HepG2 (cell line): ENCODE measurements at regions not wholly inside any gene's neighbourhood (a gene's known extent, or its start where the extent isn't known, plus 50 kb on each side); places are given as distances from the start of the nearest gene placed in this dataset.

Source experiments
- ATF7-NPFF ChIP-seq: sonication (generic); formaldehyde crosslinking; IDR thresholded peaks from 2 replicates; pipeline ENCODE4 v1.8.1; 2023; ENCODE audit warnings: mild to moderate bottlenecking, low read depth, missing genetic modification reagents, moderate library complexity
- CBX1 ChIP-seq: IDR thresholded peaks from one replicate; pipeline ENCODE4 v1.6.1; 2016; ENCODE audit warnings: antibody characterized with exemption, low read depth
- ELF3 ChIP-seq: IDR thresholded peaks from 2 replicates; pipeline ENCODE4 v1.6.1; 2016; ENCODE audit warnings: missing genetic modification reagents, missing compliant biosample characterization
- ERF ChIP-seq: IDR thresholded peaks from 2 replicates; pipeline ENCODE4 v1.6.1; 2018; ENCODE audit warnings: missing biosample characterization, missing genetic modification reagents
- FOXK2 ChIP-seq: fragments of 450-650 bp; IDR thresholded peaks from 2 replicates; pipeline ENCODE4 v1.6.1; 2016
- HDAC1 ChIP-seq: sonication (generic); formaldehyde crosslinking; IDR thresholded peaks from 2 replicates; pipeline ENCODE4 v1.5.1; 2020; ENCODE audit warnings: mild to moderate bottlenecking, missing genetic modification reagents
- HHEX ChIP-seq: IDR thresholded peaks from 2 replicates; pipeline ENCODE4 v1.6.1; 2016; ENCODE audit warnings: control low read depth
- KLF12 ChIP-seq: sonication (generic); formaldehyde crosslinking; IDR thresholded peaks from 2 replicates; pipeline ENCODE4 v1.4.0; 2020; ENCODE audit warnings: missing genetic modification reagents, borderline replicate concordance
- MTA3 ChIP-seq: sonication (generic); formaldehyde crosslinking; IDR thresholded peaks from 2 replicates; pipeline ENCODE4 v1.4.0; 2020; ENCODE audit warnings: missing genetic modification reagents
- MXI1 ChIP-seq: IDR thresholded peaks from 3 replicates; pipeline ENCODE4 v1.6.1; 2012; ENCODE audit warnings: low read depth, low read length, inconsistent platforms, borderline replicate concordance
- MZF1 ChIP-seq: sonication (generic); formaldehyde crosslinking; IDR thresholded peaks from 2 replicates; pipeline ENCODE4 v1.8.1; 2023; ENCODE audit warnings: mild to moderate bottlenecking, missing genetic modification reagents, borderline replicate concordance
- SKI ChIP-seq: fragments of 450-650 bp; IDR thresholded peaks from one replicate; pipeline ENCODE4 v1.6.1; 2018; ENCODE audit warnings: mild to moderate bottlenecking; ENCODE audit not compliant: partially characterized antibody
- ZNF160 ChIP-seq: sonication (generic); formaldehyde crosslinking; IDR thresholded peaks from 2 replicates; pipeline ENCODE4 v1.8.0; 2022; ENCODE audit warnings: mild to moderate bottlenecking, inconsistent platforms, missing genetic modification reagents
- ZNF543 ChIP-seq: sonication (generic); formaldehyde crosslinking; IDR thresholded peaks from 2 replicates; pipeline ENCODE4 v1.4.0; 2020; ENCODE audit warnings: mild to moderate bottlenecking, missing genetic modification reagents
- ZNF772 ChIP-seq: sonication (generic); formaldehyde crosslinking; IDR thresholded peaks from 2 replicates; pipeline ENCODE4 v1.5.0; 2020; ENCODE audit warnings: mild to moderate bottlenecking, missing genetic modification reagents
- TF ChIP-seq, protein P1 (sequence below): sonication (generic); formaldehyde crosslinking; IDR thresholded peaks from 2 replicates; pipeline ENCODE4 v1.4.0; 2020; ENCODE audit warnings: missing genetic modification reagents
- TF ChIP-seq, protein P2 (sequence below), 2 experiments: IDR thresholded peaks; 2 replicates each; pipeline ENCODE4 v1.6.1; 2011 to 2012; ENCODE audit warnings: low read length in 2 of 2, borderline replicate concordance in 1 of 2, low read depth in 1 of 2, mild to moderate bottlenecking in 1 of 2, moderate library complexity in 1 of 2
- TF ChIP-seq, protein P3 (sequence below): sonication (generic); formaldehyde crosslinking; IDR thresholded peaks from 2 replicates; pipeline ENCODE4 v1.5.0; 2020; ENCODE audit warnings: mild to moderate bottlenecking, missing genetic modification reagents
- TF ChIP-seq, protein P4 (sequence below): sonication (generic); formaldehyde crosslinking; IDR thresholded peaks from 2 replicates; pipeline ENCODE4 v1.8.1; 2023; ENCODE audit warnings: mild to moderate bottlenecking, missing genetic modification reagents
- TF ChIP-seq, protein P5 (sequence below): fragments of 450-650 bp; IDR thresholded peaks from 2 replicates; pipeline ENCODE4 v1.6.1; 2016

DNA sequence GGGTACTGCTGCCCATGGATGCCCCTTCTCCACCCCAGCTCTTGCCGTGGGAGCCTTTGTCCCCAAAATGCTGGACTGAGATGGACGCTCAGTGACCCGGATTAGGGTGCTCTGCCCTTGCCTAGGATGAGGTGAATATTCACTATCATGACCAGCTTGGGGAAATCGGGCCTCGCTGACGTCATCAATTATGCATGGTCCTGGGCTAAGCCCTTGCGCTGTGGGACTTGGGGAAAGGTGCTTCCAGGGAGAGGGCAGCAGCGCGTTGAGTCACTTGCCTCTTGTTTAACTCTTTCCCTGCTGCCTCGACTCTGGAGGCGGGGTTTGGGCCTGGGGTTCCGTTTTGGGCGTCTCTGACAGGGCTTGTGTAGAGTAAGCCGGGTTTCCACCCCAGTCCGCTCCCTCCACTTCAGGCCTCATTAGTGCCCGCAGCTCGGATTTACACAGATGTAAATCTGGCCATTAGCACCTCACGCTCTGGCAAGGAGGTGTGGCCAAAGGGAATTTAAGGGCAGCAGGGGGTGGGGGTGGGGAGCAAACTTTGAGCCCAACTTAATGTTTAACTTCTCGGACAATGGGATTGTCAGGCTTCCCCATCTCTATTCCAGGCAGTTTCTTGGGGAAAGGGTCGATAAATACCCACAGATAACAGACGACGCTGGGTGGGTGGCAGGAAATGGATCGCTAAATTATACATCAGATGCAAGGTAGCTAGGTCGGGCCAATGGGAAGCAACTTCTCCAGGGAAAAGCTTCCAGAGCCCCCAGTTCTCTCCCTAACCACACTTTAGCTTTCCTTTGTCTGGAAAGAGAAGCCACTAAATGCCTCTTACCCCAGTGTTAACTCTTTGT lies 51.3 kb upstream of the TCF7L2 start (continued):
- TF ChIP-seq, protein P1, sequence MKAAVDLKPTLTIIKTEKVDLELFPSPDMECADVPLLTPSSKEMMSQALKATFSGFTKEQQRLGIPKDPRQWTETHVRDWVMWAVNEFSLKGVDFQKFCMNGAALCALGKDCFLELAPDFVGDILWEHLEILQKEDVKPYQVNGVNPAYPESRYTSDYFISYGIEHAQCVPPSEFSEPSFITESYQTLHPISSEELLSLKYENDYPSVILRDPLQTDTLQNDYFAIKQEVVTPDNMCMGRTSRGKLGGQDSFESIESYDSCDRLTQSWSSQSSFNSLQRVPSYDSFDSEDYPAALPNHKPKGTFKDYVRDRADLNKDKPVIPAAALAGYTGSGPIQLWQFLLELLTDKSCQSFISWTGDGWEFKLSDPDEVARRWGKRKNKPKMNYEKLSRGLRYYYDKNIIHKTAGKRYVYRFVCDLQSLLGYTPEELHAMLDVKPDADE (CRISPR knock-in tag), result no peak
- TF ChIP-seq KLF12 (CRISPR knock-in tag) (no peak; the same call in 1 of the 2 replicates), FOXK2 (no peak), ELF3 (CRISPR knock-in tag) (peak; percentile 50), MXI1 (no peak), ATF7-NPFF (CRISPR knock-in tag) (no peak), ZNF160 (CRISPR knock-in tag) (no peak), MTA3 (no peak), ZNF772 (no peak), ERF (CRISPR knock-in tag) (peak; percentile 43; the same call in 1 of the 2 replicates), MZF1 (CRISPR knock-in tag) (no peak), SKI (peak; percentile 18), CBX1 (no peak), ZNF543 (peak; percentile 69; the same call in 1 of the 2 replicates), HHEX (CRISPR knock-in tag) (0 out of 2 replicates have a peak, but pooled peaks have one; percentile 8), HDAC1 (CRISPR knock-in tag) (peak; percentile 73; the same call in 1 of the 2 replicates)
- TF ChIP-seq, protein P2, sequence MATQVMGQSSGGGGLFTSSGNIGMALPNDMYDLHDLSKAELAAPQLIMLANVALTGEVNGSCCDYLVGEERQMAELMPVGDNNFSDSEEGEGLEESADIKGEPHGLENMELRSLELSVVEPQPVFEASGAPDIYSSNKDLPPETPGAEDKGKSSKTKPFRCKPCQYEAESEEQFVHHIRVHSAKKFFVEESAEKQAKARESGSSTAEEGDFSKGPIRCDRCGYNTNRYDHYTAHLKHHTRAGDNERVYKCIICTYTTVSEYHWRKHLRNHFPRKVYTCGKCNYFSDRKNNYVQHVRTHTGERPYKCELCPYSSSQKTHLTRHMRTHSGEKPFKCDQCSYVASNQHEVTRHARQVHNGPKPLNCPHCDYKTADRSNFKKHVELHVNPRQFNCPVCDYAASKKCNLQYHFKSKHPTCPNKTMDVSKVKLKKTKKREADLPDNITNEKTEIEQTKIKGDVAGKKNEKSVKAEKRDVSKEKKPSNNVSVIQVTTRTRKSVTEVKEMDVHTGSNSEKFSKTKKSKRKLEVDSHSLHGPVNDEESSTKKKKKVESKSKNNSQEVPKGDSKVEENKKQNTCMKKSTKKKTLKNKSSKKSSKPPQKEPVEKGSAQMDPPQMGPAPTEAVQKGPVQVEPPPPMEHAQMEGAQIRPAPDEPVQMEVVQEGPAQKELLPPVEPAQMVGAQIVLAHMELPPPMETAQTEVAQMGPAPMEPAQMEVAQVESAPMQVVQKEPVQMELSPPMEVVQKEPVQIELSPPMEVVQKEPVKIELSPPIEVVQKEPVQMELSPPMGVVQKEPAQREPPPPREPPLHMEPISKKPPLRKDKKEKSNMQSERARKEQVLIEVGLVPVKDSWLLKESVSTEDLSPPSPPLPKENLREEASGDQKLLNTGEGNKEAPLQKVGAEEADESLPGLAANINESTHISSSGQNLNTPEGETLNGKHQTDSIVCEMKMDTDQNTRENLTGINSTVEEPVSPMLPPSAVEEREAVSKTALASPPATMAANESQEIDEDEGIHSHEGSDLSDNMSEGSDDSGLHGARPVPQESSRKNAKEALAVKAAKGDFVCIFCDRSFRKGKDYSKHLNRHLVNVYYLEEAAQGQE (IDR thresholded peaks at IDR 0.05; ENCODE audit: borderline replicate concordance in 1 of 2, low read depth in 1 of 2, low read length in 2 of 2), result no peak
- TF ChIP-seq, protein P3, sequence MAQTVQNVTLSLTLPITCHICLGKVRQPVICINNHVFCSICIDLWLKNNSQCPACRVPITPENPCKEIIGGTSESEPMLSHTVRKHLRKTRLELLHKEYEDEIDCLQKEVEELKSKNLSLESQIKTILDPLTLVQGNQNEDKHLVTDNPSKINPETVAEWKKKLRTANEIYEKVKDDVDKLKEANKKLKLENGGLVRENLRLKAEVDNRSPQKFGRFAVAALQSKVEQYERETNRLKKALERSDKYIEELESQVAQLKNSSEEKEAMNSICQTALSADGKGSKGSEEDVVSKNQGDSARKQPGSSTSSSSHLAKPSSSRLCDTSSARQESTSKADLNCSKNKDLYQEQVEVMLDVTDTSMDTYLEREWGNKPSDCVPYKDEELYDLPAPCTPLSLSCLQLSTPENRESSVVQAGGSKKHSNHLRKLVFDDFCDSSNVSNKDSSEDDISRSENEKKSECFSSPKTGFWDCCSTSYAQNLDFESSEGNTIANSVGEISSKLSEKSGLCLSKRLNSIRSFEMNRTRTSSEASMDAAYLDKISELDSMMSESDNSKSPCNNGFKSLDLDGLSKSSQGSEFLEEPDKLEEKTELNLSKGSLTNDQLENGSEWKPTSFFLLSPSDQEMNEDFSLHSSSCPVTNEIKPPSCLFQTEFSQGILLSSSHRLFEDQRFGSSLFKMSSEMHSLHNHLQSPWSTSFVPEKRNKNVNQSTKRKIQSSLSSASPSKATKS, result no peak
- TF ChIP-seq, protein P4, sequence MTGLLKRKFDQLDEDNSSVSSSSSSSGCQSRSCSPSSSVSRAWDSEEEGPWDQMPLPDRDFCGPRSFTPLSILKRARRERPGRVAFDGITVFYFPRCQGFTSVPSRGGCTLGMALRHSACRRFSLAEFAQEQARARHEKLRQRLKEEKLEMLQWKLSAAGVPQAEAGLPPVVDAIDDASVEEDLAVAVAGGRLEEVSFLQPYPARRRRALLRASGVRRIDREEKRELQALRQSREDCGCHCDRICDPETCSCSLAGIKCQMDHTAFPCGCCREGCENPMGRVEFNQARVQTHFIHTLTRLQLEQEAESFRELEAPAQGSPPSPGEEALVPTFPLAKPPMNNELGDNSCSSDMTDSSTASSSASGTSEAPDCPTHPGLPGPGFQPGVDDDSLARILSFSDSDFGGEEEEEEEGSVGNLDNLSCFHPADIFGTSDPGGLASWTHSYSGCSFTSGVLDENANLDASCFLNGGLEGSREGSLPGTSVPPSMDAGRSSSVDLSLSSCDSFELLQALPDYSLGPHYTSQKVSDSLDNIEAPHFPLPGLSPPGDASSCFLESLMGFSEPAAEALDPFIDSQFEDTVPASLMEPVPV, result no peak
- TF ChIP-seq, protein P5, sequence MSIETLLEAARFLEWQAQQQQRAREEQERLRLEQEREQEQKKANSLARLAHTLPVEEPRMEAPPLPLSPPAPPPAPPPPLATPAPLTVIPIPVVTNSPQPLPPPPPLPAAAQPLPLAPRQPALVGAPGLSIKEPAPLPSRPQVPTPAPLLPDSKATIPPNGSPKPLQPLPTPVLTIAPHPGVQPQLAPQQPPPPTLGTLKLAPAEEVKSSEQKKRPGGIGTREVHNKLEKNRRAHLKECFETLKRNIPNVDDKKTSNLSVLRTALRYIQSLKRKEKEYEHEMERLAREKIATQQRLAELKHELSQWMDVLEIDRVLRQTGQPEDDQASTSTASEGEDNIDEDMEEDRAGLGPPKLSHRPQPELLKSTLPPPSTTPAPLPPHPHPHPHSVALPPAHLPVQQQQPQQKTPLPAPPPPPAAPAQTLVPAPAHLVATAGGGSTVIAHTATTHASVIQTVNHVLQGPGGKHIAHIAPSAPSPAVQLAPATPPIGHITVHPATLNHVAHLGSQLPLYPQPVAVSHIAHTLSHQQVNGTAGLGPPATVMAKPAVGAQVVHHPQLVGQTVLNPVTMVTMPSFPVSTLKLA, result no peak
